SIG-M5 treated with dmso at 0.1 percent for 504 hours (cell line): ENCODE measurements at regions not wholly inside any gene's neighbourhood (a gene's known extent, or its start where the extent isn't known, plus 50 kb on each side); places are given as distances from the start of the nearest gene placed in this dataset.
"Not testable (repeated sequence)": the region's sequence is repeated elsewhere in the genome, so short reads cannot be mapped to it uniquely, and the experiment has no call there.

Experiments
- DNase-seq: peaks from one replicate; lab custom pipeline; 2025; ENCODE audit not compliant: unreplicated experiment; lab: John Stamatoyannopoulos, UW

GRCh38 chr5:53733853-53734252 lies 173.4 kb downstream of the NDUFS4 start:
- DNase-seq, result peak; percentile 7

DNA sequence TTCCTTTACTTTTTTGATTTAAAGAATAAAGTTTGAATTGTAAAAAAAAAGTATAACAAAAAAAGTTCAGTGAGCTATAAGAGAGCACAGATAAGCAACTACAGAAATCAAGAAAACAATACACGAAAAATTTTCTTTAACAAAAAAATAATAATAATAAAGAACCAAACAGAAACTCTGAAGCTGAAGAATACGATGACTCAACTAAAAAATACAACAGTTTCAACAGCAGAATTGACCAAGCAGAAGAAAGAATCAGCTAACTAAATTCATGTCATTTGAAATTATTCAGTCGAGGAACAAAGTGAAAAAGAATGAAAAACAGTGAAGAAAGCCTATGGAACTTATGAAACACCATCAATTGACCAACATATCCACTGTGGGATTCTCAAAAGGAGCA lies 177.7 kb downstream of the NDUFS4 start:
- no peak for DNase-seq

DNA sequence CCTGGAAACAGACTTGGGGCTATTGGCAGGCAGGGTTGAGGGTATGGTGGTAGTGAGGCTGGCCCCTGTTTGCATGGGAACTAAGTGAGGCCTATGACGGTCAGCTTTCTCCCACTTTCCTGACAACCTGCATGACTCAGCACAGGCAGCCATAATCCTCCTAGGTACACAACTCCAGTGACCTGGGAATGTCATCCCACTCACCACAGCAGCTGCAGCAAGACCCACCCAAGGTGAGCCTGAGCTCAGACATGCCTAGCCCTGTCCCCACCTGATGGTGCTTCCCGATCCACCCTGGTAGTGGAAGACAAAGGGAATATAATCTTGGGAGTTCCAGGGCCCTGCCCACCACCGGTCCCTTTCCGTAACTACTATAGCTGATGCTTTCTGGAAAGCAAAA lies 178.7 kb downstream of the NDUFS4 start:
- no peak for DNase-seq

DNA sequence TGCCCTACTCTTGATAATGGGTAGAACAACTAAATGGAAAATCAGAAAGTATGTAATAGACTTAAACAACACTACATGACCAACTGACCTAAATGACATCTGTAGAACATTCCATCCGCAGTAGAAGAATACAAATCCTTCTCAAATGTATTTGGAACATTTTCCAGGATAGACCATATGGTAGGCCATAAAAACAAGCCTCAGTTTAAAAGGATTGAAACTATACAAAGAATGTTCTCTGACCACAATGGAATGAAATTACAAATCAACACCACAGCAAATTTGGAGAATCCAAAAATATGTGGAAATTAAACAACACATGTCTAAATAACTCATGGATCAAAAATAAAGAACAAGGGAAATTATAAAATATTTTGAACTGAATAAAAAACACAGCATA lies 189.2 kb downstream of the NDUFS4 start:
- DNase-seq, result no peak

DNA sequence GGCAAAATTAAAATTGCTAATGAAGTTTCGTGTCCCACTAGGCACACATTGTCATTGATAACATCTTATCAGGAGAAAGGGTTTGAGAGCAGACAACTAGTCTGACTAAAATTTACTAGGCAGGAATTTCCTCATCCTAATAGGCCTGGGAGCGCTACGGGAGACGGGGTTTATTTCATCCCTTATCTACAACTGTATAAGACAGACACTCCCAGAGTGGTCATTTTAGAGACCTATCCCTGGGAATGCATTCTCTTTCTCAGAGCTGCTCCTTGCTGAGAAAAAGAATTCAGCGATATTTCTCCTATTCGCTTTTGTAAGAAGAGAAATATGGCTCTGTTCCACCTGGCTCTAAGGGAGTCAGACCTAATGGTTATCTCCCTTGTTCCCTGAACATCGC lies 191.8 kb downstream of the NDUFS4 start:
- DNase-seq, result not testable (repeated sequence)

- DNase-seq, result no peak
Observed at GRCh38 chr5:53766673-53767072, 206.2 kb downstream of the NDUFS4 start.

DNA sequence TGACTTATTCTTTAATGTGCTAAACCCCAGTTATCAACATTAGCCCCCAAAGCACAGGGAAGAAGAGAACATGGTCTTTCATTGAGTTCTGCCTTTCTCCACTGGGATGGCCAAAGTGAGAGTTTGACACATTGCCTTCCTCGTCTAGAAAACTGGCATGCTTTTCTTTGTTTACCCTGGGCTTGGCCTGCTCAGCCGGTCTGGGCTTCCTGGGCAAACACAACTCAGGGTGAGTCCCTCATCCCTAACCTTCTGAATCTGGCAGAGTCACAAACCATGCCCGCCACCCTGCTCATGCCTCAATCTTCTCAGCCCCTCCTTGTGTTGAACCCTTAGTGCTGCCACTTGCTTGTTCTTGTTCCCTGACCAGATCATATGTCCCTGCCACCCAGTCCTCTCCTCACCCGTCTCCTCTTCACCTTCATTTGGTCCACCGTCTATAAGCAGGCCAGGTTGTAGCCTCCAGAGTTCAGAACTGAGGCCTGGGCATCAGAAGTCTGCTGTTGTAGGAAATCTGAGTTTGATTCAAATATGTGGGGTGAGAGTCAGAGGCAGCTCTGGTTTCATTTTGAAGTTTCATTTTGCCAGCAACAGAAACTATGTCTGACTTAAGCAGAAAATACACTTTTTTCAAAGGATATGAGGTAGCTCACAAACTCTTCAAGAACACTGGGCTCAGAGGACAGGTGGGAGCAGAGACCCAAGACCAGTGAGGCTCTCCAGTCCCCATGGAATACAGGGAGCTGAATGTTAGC lies 217.6 kb downstream of the NDUFS4 start:
- no peak for DNase-seq

DNA sequence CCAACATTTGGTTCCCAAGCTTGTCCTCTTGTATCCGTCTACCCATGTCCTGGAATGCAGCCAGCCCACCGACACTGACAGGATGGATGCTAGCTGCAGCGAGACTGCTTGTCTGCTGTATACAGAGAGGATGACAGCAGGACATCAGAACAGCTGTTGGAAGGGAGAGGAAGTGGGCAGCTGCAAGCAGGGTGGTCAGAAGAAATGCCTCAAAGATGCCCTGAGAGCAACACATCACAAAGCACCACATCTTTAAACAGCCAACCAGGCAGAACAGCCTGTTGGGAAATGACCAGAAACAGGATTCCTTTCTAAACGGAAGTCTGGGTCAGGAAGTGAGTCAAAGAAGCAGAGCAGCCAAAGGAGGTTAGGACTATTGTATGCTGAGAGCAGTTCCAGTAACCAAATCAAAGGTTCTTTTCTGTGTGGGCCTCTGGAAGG lies 219.1 kb downstream of the NDUFS4 start:
- no peak for DNase-seq

DNA sequence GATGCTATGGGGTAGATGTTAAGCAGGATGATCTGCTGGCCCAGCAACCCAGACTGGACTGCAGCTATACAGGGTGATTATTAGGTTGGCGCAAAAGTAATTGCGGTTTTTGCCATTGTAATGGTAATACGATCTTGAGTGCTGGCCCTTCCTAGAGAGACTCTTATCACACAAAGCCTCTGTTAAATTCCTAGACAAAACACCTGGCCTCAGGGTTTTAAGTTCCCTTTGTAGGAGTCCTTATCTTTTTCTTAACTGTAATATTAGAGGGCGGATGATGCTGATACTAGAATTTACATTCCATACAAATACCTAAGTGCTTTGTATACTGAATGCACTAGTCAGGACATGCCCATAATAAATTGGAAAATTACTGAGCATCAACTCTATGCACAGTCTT lies 222.2 kb downstream of the NDUFS4 start:
- no peak for DNase-seq

DNA sequence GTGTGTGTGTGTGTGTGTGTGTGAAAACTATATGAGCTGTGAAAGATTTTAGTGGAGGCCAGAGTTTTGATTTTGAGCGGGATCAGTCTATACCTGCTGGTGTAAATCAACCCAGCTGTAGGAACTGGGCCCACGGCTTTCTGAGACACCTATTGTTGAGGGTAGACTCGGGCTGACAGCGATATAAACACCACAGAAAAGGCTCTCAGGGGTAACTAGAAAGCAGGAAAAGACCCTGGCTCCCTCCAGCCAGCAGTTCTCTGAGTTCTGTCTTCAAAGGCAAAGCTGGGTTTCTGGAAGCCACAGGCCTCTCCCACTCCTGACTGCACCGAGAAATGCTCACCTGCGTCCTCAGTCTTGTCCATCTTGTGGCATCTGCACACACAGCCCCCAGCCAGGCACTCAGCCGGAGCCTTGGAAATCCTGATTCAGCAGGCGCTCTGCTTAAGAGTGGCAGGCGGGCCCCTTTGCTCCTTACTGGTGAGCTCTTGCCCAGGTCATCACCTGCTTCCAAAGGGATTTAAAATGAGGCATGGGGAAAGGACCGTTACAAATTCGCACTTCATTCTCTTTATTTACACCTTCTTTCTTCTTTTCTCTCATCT lies 223.3 kb downstream of the NDUFS4 start:
- no peak for DNase-seq

DNA sequence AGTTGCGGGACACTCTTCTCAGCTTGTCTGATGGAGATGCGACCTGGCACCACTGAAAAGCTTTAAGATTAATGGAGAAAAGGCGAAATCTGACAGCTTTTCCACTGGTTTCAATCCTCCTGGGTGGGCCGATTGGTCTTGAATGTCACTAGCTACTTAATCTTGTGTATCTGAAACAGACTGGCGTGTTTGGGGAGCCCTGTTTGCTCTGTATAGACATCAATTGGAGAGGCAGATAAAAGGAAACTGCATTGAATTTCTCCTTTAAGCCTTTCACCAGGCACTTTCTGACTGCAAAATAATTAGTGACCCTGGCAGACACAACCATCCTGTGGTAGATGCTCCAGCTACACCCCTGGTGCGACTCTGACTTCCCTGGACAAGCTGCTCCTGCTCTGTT lies 224.2 kb downstream of the NDUFS4 start:
- DNase-seq, result no peak

DNA sequence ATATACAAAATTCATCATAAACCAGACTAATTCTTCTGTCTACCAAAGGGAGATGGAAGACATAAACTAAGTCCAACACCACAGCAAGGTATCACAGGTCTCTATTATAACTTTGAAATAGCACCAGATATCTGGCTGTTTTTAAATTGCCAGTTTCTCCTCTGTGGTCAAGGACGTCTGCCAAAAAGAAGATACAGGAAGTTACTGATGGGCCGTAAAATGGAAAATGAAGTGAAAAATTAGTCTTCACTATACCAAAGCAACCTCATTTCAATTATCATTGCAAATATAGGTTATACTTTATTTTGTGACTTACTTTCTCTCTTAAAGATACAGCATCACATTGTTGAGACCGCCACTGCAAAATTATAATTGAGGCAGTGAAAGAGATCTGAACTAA lies 225.5 kb downstream of the NDUFS4 start:
- no peak for DNase-seq

DNA sequence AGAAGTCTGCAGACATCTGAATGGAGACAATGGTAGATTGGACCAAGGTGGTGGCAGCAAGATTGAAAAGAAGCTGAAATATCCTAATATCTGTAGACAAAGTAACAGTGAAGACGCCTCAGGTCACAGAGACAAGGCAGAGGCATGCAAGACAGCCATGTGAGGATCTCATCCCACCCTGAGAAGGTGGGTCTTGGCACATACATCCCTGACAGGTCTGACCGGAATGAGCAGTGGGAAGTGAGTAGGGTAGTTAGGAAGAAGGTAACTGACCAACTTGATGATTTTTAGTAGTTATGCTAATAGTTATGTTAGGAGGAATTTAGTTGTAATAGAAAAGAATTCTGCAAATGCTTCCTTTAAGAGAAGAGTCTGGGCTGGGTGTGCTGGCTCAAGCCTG lies 229.6 kb downstream of the NDUFS4 start:
- no peak for DNase-seq

- DNase-seq, result no peak
Observed at GRCh38 chr5:53792338-53792737, 231.9 kb downstream of the NDUFS4 start.

- DNase-seq, result peak; percentile 14
Observed at GRCh38 chr5:53799644-53800043, 239.2 kb downstream of the NDUFS4 start.

DNA sequence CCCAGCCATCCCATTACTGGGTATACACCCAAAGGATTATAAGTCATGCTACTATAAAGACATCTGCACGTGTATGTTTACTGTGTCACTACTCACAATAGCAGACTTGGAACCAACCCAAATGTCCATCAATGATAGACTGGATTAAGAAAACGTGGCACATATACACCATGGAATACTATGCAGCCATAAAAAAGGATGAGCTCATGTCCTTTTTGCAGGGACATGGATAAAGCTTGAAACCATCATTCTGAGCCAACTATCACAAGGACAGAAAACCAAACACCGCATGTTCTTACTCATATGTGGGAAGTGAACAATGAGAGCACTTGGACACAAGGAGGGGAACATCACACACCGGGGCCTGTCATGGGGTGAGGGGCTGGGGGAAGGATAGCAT lies 248.0 kb downstream of the NDUFS4 start:
- not testable (repeated sequence) for DNase-seq

- DNase-seq, result no peak
Observed at GRCh38 chr5:53814819-53815218, 254.4 kb downstream of the NDUFS4 start.

GRCh38 chr5:53815471-53815870 lies 255.0 kb downstream of the NDUFS4 start:
- no peak for DNase-seq

DNA sequence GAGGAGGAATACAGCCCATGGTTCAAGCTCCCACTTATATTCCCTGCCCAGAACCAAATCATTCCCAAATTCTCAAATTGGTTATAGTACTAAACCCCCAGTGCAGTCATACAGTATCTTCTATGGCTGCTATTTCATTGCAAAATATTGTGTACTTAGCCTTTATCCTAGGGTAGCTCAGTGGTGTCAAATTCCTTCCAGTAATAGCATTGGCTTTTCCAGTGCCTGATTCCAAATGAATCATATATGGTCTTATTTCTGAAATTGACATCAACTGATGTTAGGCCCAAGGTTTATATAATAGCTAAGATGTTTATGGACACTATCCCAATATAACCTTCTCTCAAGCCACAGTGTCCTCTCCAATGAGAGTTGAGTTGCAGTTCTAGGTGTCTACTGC lies 256.7 kb downstream of the NDUFS4 start:
- DNase-seq, result no peak

GRCh38 chr5:53819482-53819881 lies 259.0 kb downstream of the NDUFS4 start:
- DNase-seq, result no peak

DNA sequence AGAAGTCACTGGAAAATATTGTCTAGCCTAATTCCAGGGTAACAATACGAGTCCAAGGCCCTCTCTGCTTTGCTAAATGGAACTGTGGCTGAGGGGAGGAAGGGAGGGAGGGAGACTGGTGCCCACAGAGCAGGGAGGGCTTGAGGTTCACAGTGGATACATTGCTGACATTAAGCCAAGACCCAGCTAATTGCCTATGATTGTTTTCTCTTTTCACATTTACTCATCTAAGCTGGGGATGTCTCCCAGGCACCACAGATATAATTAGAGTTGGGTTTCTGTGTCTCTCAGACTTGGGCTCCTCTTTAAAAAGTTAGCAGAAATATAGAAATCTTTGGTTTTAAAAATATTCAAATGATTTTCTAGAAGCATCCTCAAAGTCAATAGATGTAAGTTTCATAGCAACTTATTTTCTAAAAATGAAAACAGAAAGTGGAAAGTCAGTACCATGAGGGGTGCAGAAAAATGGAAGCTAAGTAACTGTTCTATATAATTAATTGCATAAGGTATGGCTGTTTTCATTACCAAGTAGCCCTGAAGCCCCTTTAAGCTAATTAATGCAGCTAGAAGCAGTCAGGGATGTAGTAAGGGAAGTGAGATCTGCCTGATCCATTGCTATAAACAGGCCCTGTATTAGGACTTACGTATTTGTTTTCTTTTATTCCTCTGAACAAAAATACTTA lies 259.8 kb downstream of the NDUFS4 start:
- DNase-seq, result no peak

- no peak for DNase-seq
Observed at GRCh38 chr5:53820802-53821171, 260.3 kb downstream of the NDUFS4 start.
